HEK293T (cell line): ENCODE measurements at regions not wholly inside any gene's neighbourhood (a gene's known extent, or its start where the extent isn't known, plus 50 kb on each side); places are given as distances from the start of the nearest gene placed in this dataset.

Experiments
- ARNT ChIP-seq: fragments of 450-650 bp; IDR thresholded peaks from 2 replicates; pipeline ENCODE4 v1.6.1; 2017; ENCODE audit warnings: mild to moderate bottlenecking
- BHLHE40 ChIP-seq: fragments of 450-650 bp; IDR thresholded peaks from 2 replicates; pipeline ENCODE4 v1.6.1; 2016; ENCODE audit warnings: mild to moderate bottlenecking, moderate library complexity, borderline replicate concordance
- CTBP1 ChIP-seq: fragments of 450-650 bp; IDR thresholded peaks from 2 replicates; pipeline ENCODE4 v1.6.1; 2016; ENCODE audit warnings: borderline replicate concordance
- ELF4 ChIP-seq: fragments of 450-650 bp; IDR thresholded peaks from 2 replicates; pipeline ENCODE4 v1.6.1; 2017; ENCODE audit warnings: antibody characterized with exemption
- FOXK2 ChIP-seq: fragments of 450-650 bp; IDR thresholded peaks from 2 replicates; pipeline ENCODE4 v1.6.1; 2016; ENCODE audit warnings: mild to moderate bottlenecking
- FOXM1 ChIP-seq: fragments of 450-650 bp; IDR thresholded peaks from 2 replicates; pipeline ENCODE4 v1.6.1; 2017; ENCODE audit warnings: mild to moderate bottlenecking, borderline replicate concordance
- HDGF ChIP-seq: fragments of 450-650 bp; IDR thresholded peaks from 2 replicates; pipeline ENCODE4 v1.6.1; 2017; ENCODE audit warnings: antibody characterized with exemption, borderline replicate concordance
- LEF1 ChIP-seq: fragments of 450-650 bp; IDR thresholded peaks from 2 replicates; pipeline ENCODE4 v1.6.1; 2017; ENCODE audit warnings: mild to moderate bottlenecking, borderline replicate concordance
- NFRKB ChIP-seq: fragments of 450-650 bp; IDR thresholded peaks from 2 replicates; pipeline ENCODE4 v1.6.1; 2016; ENCODE audit warnings: mild to moderate bottlenecking, moderate library complexity
- SP1 ChIP-seq: fragments of 450-650 bp; IDR thresholded peaks from 2 replicates; pipeline ENCODE4 v1.6.1; 2017
- SUZ12 ChIP-seq: fragments of 450-650 bp; IDR thresholded peaks from 2 replicates; pipeline ENCODE4 v1.6.1; 2016; ENCODE audit warnings: mild to moderate bottlenecking
- TARDBP ChIP-seq: fragments of 450-650 bp; IDR thresholded peaks from 2 replicates; pipeline ENCODE4 v1.6.1; 2016
- TF ChIP-seq, protein P1 (sequence below): fragments of 450-650 bp; IDR thresholded peaks from 2 replicates; pipeline ENCODE4 v1.6.1; 2016

DNA sequence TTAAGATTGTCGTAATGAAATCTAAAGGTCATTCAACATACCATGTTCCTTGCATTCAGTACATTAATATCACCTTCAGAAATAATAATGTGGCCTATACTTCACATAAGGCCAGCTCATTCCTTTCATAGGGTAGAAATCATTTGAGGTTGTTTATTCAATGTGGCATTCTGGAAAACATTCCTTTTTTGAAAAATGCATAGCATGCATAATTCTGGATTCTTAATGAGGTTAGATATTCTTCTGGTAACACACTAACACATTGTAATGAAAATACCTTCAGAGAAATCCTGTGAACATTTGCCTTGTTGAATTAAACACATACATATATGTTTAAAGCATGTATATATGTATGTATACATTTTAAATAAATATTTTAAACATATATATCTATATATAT lies 204.6 kb upstream of the KCNH7 start:
- TF ChIP-seq ARNT (no peak), TARDBP (no peak), SP1 (no peak), LEF1 (no peak), NFRKB (no peak), SUZ12 (no peak), ELF4 (no peak), FOXK2 (no peak), HDGF (no peak), FOXM1 (no peak), BHLHE40 (no peak), CTBP1 (no peak)
- TF ChIP-seq, protein P1, sequence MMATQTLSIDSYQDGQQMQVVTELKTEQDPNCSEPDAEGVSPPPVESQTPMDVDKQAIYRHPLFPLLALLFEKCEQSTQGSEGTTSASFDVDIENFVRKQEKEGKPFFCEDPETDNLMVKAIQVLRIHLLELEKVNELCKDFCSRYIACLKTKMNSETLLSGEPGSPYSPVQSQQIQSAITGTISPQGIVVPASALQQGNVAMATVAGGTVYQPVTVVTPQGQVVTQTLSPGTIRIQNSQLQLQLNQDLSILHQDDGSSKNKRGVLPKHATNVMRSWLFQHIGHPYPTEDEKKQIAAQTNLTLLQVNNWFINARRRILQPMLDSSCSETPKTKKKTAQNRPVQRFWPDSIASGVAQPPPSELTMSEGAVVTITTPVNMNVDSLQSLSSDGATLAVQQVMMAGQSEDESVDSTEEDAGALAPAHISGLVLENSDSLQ = no peak
